ENCODE measurements at regions not wholly inside any gene's neighbourhood (a gene's known extent, or its start where the extent isn't known, plus 50 kb on each side); places are given as distances from the start of the nearest gene placed in this dataset.

- TF ChIP-seq FIP1L1 (IDR thresholded peaks at IDR 0.05; ENCODE audit: low read depth, low read length, poor library complexity, severe bottlenecking), result no peak
- TF ChIP-seq KDM4B (IDR thresholded peaks at IDR 0.05; ENCODE audit: borderline replicate concordance in 2 of 2, low read depth in 1 of 2), result no peak
- no peak for TF ChIP-seq SOX6 (IDR thresholded peaks at IDR 0.05)
- no peak for TF ChIP-seq EHMT2 (IDR thresholded peaks at IDR 0.05)
- TF ChIP-seq COPS2 (conservative IDR thresholded peaks at IDR 0.05), result no peak
Measured at GRCh38 chr3:20421-20820, 176.1 kb upstream of the CHL1 start (continued).

- Histone ChIP-seq H3K4me2 (ENCODE audit: insufficient read depth, low read length) (no peak overlapping the region), H3K9me1 (ENCODE audit: control insufficient read depth, insufficient read depth, low read length) (no peaks in the 10 kb centered on the region), H2AFZ (ENCODE audit: low read depth, low read length) (no peak overlapping the region), H3K27me3 (ENCODE audit: control insufficient read depth in 2 of 2, insufficient read depth in 2 of 2, low read length in 2 of 2) (no peaks in the 10 kb centered on the region), H4K20me1 (replicated peaks; ENCODE audit: control insufficient read depth, insufficient read depth, low read length) (no peaks in the 10 kb centered on the region), H3K9me3 (replicated peaks; ENCODE audit: control insufficient read depth, insufficient read depth, low read depth, low read length) (no peaks in the 10 kb centered on the region; the same call in 1 of the 2 replicates), H3K9ac (ENCODE audit: insufficient read depth in 1 of 2, low read depth in 2 of 2, low read length in 2 of 2) (no peak overlapping the region), H3K79me2 (ENCODE audit: control insufficient read depth, insufficient read depth, low read length) (no peaks in the 10 kb centered on the region), H3K4me1 (replicated peaks in 1 of 2; ENCODE audit: control insufficient read depth in 2 of 2, insufficient read depth in 2 of 2, low read length in 2 of 2) (no peaks in the 10 kb centered on the region), H3K27ac (ENCODE audit: extremely low read depth, low read depth, low read length) (no peak overlapping the region), H3K36me3 (ENCODE audit: control insufficient read depth, insufficient read depth, low read length) (no peaks in the 10 kb centered on the region), H3K4me3 (no peak overlapping the region)
- ChIA-PET CTCF (ENCODE audit: low intra/inter-chr PET ratio) (no interaction called here), POLR2A (no interaction called here)
- DNase-seq (ENCODE audit: extremely low read depth in 1 of 4, low spot score in 3 of 4) (no peak), ATAC-seq (no peak), FAIRE-seq (no peak)
- no peak for TF ChIP-seq ZBTB12 (CRISPR knock-in tag; IDR thresholded peaks at IDR 0.05)
- TF ChIP-seq GABPA (tag; conservative IDR thresholded peaks at IDR 0.05; ENCODE audit: low read depth), result no peak
- TF ChIP-seq HEY1 (CRISPR knock-in tag; IDR thresholded peaks at IDR 0.05; ENCODE audit: borderline replicate concordance), result no peak
- TF ChIP-seq SRSF7 (optimal IDR thresholded peaks at IDR 0.05; ENCODE audit: low read depth, low read length), result no peak
- no peak for TF ChIP-seq HNRNPUL1 (IDR thresholded peaks at IDR 0.05; ENCODE audit: low read length)
- TF ChIP-seq GATAD2B (IDR thresholded peaks at IDR 0.05; ENCODE audit: borderline replicate concordance), result no peak
- no peak for TF ChIP-seq THRB (CRISPR knock-in tag; conservative IDR thresholded peaks at IDR 0.05)
- TF ChIP-seq NR2C1 (IDR thresholded peaks at IDR 0.05), result no peak
- TF ChIP-seq NR2C1 (tag; IDR thresholded peaks at IDR 0.05), result no peak
- no peak for TF ChIP-seq NFRKB (IDR thresholded peaks at IDR 0.05; ENCODE audit: low read depth)
- no peak for TF ChIP-seq TFAM (CRISPR knock-in tag; conservative IDR thresholded peaks at IDR 0.05)
- TF ChIP-seq ZNF274 (IDR thresholded peaks at IDR 0.05; ENCODE audit: borderline replicate concordance, low read depth, low read length), result no peak
- TF ChIP-seq BRF2 (IDR thresholded peaks at IDR 0.05; ENCODE audit: borderline replicate concordance, insufficient read depth, insufficient read length), result no peak
- TF ChIP-seq RBM39 (optimal IDR thresholded peaks at IDR 0.05; ENCODE audit: low read depth, low read length), result no peak
- BruUV-seq (replicated peaks), result no TSS peak
- in situ Hi-C loops (cut with MboI), result no loop called here
- intact Hi-C loops (cut with micrococcal nuclease), result no loop called here
- WGBS (ENCODE audit: insufficient coverage, low coverage, missing lambda C conversion rate), result 0% methylated on average over 3 of the region's 3 CpGs
Measured at GRCh38 chr3:24006-24405, 172.6 kb upstream of the CHL1 start.

Data from K562 (cell line).